Parathyroid adenoma (tissue), 2 donors: ENCODE measurements at regions not wholly inside any gene's neighbourhood (a gene's known extent, or its start where the extent isn't known, plus 50 kb on each side); places are given as distances from the start of the nearest gene placed in this dataset.

Experiments used
- H2AFZ ChIP-seq: fragments of 300-600 bp; sonication (generic); one replicate; pipeline ENCODE4 v1.7.0; 2017; ENCODE audit warnings: antibody characterized with exemption, mild to moderate bottlenecking
- H3K27ac ChIP-seq: fragments of 300-600 bp; sonication (generic); one replicate; pipeline ENCODE4 v1.7.0; 2017
- H3K27me3 ChIP-seq: fragments of 300-600 bp; sonication (generic); one replicate; pipeline ENCODE4 v1.7.0; 2017; ENCODE audit warnings: low read length; ENCODE audit not compliant: control insufficient read depth, insufficient read depth
- H3K36me3 ChIP-seq: fragments of 300-600 bp; sonication (generic); one replicate; pipeline ENCODE4 v1.7.0; 2017; ENCODE audit warnings: low read length; ENCODE audit not compliant: control insufficient read depth, insufficient read depth
- H3K4me1 ChIP-seq: fragments of 300-600 bp; sonication (generic); one replicate; pipeline ENCODE4 v1.7.0; 2017; ENCODE audit warnings: control low read depth
- H3K4me2 ChIP-seq: fragments of 300-600 bp; sonication (generic); one replicate; pipeline ENCODE4 v1.7.0; 2017; ENCODE audit warnings: low read length
- H3K4me3 ChIP-seq: fragments of 300-600 bp; sonication (generic); one replicate; pipeline ENCODE4 v1.7.0; 2017; ENCODE audit warnings: low read depth, low read length
- H3K79me2 ChIP-seq: fragments of 300-600 bp; sonication (generic); one replicate; pipeline ENCODE4 v1.7.0; 2017; ENCODE audit warnings: control low read depth
- H3K9ac ChIP-seq: fragments of 300-600 bp; sonication (generic); one replicate; pipeline ENCODE4 v1.7.0; 2017; ENCODE audit warnings: mild to moderate bottlenecking
- H3K9me3 ChIP-seq: fragments of 300-600 bp; sonication (generic); one replicate; pipeline ENCODE4 v1.7.0; 2017; ENCODE audit warnings: low read length; ENCODE audit not compliant: control insufficient read depth
- CTCF ChIP-seq: fragments of 300-600 bp; sonication (generic); IDR thresholded peaks from one replicate; pipeline ENCODE4 v1.7.0; 2017; ENCODE audit warnings: antibody characterized with exemption, mild to moderate bottlenecking
- donor health status: primary hyperparathyroidism.

GRCh38 chr5:124072570-124072969 is 560.6 kb downstream of the CSNK1G3 start:
- no peaks in the 10 kb centered on the region for H3K4me1 ChIP-seq
- H3K27ac ChIP-seq = no peak overlapping the region
- no peak overlapping the region for H3K4me2 ChIP-seq
- no peaks in the 10 kb centered on the region for H3K9me3 ChIP-seq
- no peak overlapping the region for H3K4me3 ChIP-seq
- H3K36me3 ChIP-seq = no peaks in the 10 kb centered on the region
- no peak overlapping the region for H2AFZ ChIP-seq
- TF ChIP-seq CTCF = no peak
- no peaks in the 10 kb centered on the region for H3K27me3 ChIP-seq
- no peak overlapping the region for H3K9ac ChIP-seq
- no peaks in the 10 kb centered on the region for H3K79me2 ChIP-seq

DNA sequence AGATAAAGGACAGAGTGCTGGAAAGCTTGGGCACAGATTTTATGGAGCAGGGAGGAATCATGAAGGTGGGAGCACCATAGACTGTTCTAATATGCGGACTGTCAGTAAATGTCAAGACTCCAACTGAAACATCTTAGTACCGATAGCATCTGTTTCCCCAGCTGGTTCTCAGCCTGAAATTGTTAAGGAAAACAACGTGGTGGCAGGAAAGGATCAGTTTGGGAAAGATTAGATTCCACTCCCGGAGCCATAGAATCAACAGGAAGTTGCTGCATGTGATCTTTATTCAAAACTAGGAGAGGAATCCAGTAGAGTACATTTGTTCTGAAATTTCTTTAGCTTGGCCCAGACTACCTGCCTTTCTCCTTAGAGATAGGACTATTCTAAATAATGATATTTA is 559.1 kb downstream of the CSNK1G3 start:
- Histone ChIP-seq H3K9me3 (no peaks in the 10 kb centered on the region), H3K4me2 (no peak overlapping the region), H3K27me3 (no peaks in the 10 kb centered on the region), H3K79me2 (no peaks in the 10 kb centered on the region), H3K27ac (no peak overlapping the region), H3K9ac (no peak overlapping the region), H2AFZ (no peak overlapping the region), H3K4me1 (no peaks in the 10 kb centered on the region), H3K36me3 (no peaks in the 10 kb centered on the region), H3K4me3 (no peak overlapping the region)
- TF ChIP-seq CTCF = no peak

DNA sequence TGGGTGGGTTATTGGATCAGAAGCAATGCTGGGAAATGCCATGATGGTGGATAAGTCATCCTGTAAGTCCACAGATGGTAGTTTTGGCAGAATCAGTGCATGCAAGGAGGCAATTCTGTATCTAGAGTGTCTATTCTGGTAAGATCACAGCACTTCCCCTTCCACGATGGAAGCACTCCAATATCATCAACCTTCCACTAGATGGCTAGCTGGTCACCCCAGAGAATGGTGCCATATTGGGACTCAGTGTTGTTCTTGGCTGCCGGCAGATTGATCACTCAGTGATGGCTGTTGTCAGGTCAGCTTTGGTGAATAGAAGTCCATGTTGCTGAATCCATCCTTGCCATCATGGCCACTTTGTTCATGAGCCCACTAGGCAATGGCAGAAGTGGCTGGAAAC is 553.5 kb downstream of the CSNK1G3 start:
- H2AFZ ChIP-seq = no peak overlapping the region
- no peak for TF ChIP-seq CTCF

GRCh38 chr5:124064956-124065355 is 553.0 kb downstream of the CSNK1G3 start:
- no peaks in the 10 kb centered on the region for H3K79me2 ChIP-seq
- no peak overlapping the region for H3K27ac ChIP-seq
- no peak overlapping the region for H3K4me2 ChIP-seq
- no peaks in the 10 kb centered on the region for H3K9me3 ChIP-seq
- no peak for TF ChIP-seq CTCF
- H3K4me3 ChIP-seq = no peak overlapping the region
- no peak overlapping the region for H2AFZ ChIP-seq
- no peaks in the 10 kb centered on the region for H3K4me1 ChIP-seq
- H3K27me3 ChIP-seq = no peaks in the 10 kb centered on the region
- H3K36me3 ChIP-seq = no peaks in the 10 kb centered on the region
- no peak overlapping the region for H3K9ac ChIP-seq

More for the DNA sequence above, 553.5 kb downstream of the CSNK1G3 start:
- no peaks in the 10 kb centered on the region for H3K4me1 ChIP-seq
- no peak overlapping the region for H3K4me2 ChIP-seq
- H3K4me3 ChIP-seq = no peak overlapping the region
- no peaks in the 10 kb centered on the region for H3K27me3 ChIP-seq
- no peaks in the 10 kb centered on the region for H3K79me2 ChIP-seq
- no peak overlapping the region for H3K27ac ChIP-seq
- no peak overlapping the region for H3K9ac ChIP-seq
- no peaks in the 10 kb centered on the region for H3K36me3 ChIP-seq
- no peaks in the 10 kb centered on the region for H3K9me3 ChIP-seq

- no peak overlapping the region for H3K9ac ChIP-seq
- no peaks in the 10 kb centered on the region for H3K36me3 ChIP-seq
- no peaks in the 10 kb centered on the region for H3K79me2 ChIP-seq
- H3K4me3 ChIP-seq = no peak overlapping the region
- H3K9me3 ChIP-seq = no peaks in the 10 kb centered on the region
- H3K27ac ChIP-seq = no peak overlapping the region
- H3K27me3 ChIP-seq = no peaks in the 10 kb centered on the region
- H3K4me2 ChIP-seq = no peak overlapping the region
- peaks cover 8% of the 10 kb centered on the region for H3K4me1 ChIP-seq
- no peak overlapping the region for H2AFZ ChIP-seq
- no peak for TF ChIP-seq CTCF
These were observed 549.7 kb downstream of the CSNK1G3 start for GRCh38 chr5:124061663-124062062.
